Activated CD8-positive, alpha-beta T cell treated with anti-CD3 and anti-CD28 coated beads for 36 hours (primary cell): ENCODE measurements at regions not wholly inside any gene's neighbourhood (a gene's known extent, or its start where the extent isn't known, plus 50 kb on each side); places are given as distances from the start of the nearest gene placed in this dataset.

Experiments
- ATAC-seq: fragments of 200-7000 bp; cut with Tn5 transposase; one replicate; pipeline ENCODE4 v1.10.0; 2021; ENCODE audit warnings: mild to moderate bottlenecking, moderate library complexity
- CTCF ChIA-PET: fragments of 350-600 bp; sonication (Branson Sonifier 250); formaldehyde crosslinking; loops from one replicate; lab custom pipeline; 2021; ENCODE audit warnings: antibody characterized with exemption; lab: Charles Lee
- POLR2A ChIA-PET: fragments of 350-600 bp; sonication (Branson Sonifier 250); formaldehyde crosslinking; loops from one replicate; lab custom pipeline; 2021; ENCODE audit warnings: antibody characterized with exemption; lab: Charles Lee
- DNase-seq: peaks from one replicate; pipeline ENCODE4 v3.0.0-alpha.2; 2020
- H3K27ac Mint-ChIP-seq: one replicate; pipeline ENCODE4 v1.8.0; 2021; ENCODE audit warnings: mild to moderate bottlenecking, mixed read lengths
- H3K27me3 Mint-ChIP-seq: one replicate; pipeline ENCODE4 v1.8.0; 2021; ENCODE audit warnings: mixed read lengths
- H3K36me3 Mint-ChIP-seq: one replicate; pipeline ENCODE4 v1.8.0; 2021; ENCODE audit warnings: low read depth, mixed read lengths
- H3K4me1 Mint-ChIP-seq: one replicate; pipeline ENCODE4 v1.8.0; 2021; ENCODE audit warnings: low read depth, mixed read lengths
- H3K4me3 Mint-ChIP-seq: one replicate; pipeline ENCODE4 v1.8.0; 2021; ENCODE audit warnings: mild to moderate bottlenecking, moderate library complexity, mixed read lengths
- H3K9me3 Mint-ChIP-seq: one replicate; pipeline ENCODE4 v1.8.0; 2021; ENCODE audit warnings: mixed read lengths
- CTCF ChIP-seq: fragments of 200-600 bp; IDR thresholded peaks from one replicate; pipeline ENCODE4 v1.8.0; 2022; ENCODE audit warnings: antibody characterized with exemption, mild to moderate bottlenecking
- intact Hi-C: fragments of 100-400 bp; cut with micrococcal nuclease; formaldehyde crosslinking; loops from one replicate; pipeline ENCODE4 v1.10.0; 2022

- Mint-ChIP-seq H3K27ac (no peak overlapping the region), H3K4me3 (no peak overlapping the region), H3K4me1 (no peaks in the 10 kb centered on the region), H3K36me3 (no peaks in the 10 kb centered on the region), H3K27me3 (no peaks in the 10 kb centered on the region), H3K9me3 (no peaks in the 10 kb centered on the region)
- ChIA-PET CTCF (no interaction called here), POLR2A (no interaction called here)
- TF ChIP-seq CTCF: no peak
- intact Hi-C loops: no loop called here
- ATAC-seq (no peak), DNase-seq (no peak)
Measured at GRCh38 chr7:20012100-20012499, 205.1 kb downstream of the MACC1 start.

- no peaks in the 10 kb centered on the region for H3K9me3 Mint-ChIP-seq
- no peak for TF ChIP-seq CTCF
- ATAC-seq (no peak), DNase-seq (no peak)
- no peak overlapping the region for H3K27ac Mint-ChIP-seq
- CTCF ChIA-PET: no interaction called here
- H3K4me3 Mint-ChIP-seq: no peak overlapping the region
- POLR2A ChIA-PET: interaction anchor here (0.6 kb wide), 1 partner anchor 105 kb away, joined by 3 read pairs; no protein-coding TSS in a partner anchor
- intact Hi-C loops: no loop called here
- no peaks in the 10 kb centered on the region for H3K36me3 Mint-ChIP-seq
- no peaks in the 10 kb centered on the region for H3K4me1 Mint-ChIP-seq
- H3K27me3 Mint-ChIP-seq: no peaks in the 10 kb centered on the region
Measured at GRCh38 chr7:20010877-20011276, 206.3 kb downstream of the MACC1 start.

GRCh38 chr7:20007510-20007909 is 209.7 kb downstream of the MACC1 start:
- intact Hi-C loops: no loop called here
- H3K9me3 Mint-ChIP-seq: no peaks in the 10 kb centered on the region
- ChIA-PET CTCF (no interaction called here), POLR2A (interaction anchor here (0.7 kb wide), 1 partner anchor 1892 kb away, joined by 3 read pairs; no protein-coding TSS in a partner anchor)
- H3K4me3 Mint-ChIP-seq: no peak overlapping the region
- no peaks in the 10 kb centered on the region for H3K4me1 Mint-ChIP-seq
- ATAC-seq: no peak
- H3K27ac Mint-ChIP-seq: no peak overlapping the region
- no peak for DNase-seq
- no peaks in the 10 kb centered on the region for H3K27me3 Mint-ChIP-seq
- no peak for TF ChIP-seq CTCF
- no peaks in the 10 kb centered on the region for H3K36me3 Mint-ChIP-seq

GRCh38 chr7:20005081-20005480 is 212.1 kb downstream of the MACC1 start:
- Mint-ChIP-seq H3K27me3 (no peaks in the 10 kb centered on the region), H3K36me3 (no peaks in the 10 kb centered on the region), H3K4me3 (no peak overlapping the region), H3K9me3 (no peaks in the 10 kb centered on the region), H3K4me1 (no peaks in the 10 kb centered on the region), H3K27ac (no peak overlapping the region)
- no peak for TF ChIP-seq CTCF
- intact Hi-C loops: no loop called here
- ChIA-PET CTCF (no interaction called here), POLR2A (no interaction called here)
- DNase-seq (no peak), ATAC-seq (no peak)

- DNase-seq (no peak), ATAC-seq (no peak)
- H3K4me3 Mint-ChIP-seq: no peak overlapping the region
- H3K36me3 Mint-ChIP-seq: no peaks in the 10 kb centered on the region
- intact Hi-C loops: no loop called here
- H3K27me3 Mint-ChIP-seq: no peaks in the 10 kb centered on the region
- ChIA-PET CTCF (no interaction called here), POLR2A (no interaction called here)
- H3K9me3 Mint-ChIP-seq: no peaks in the 10 kb centered on the region
- no peak for TF ChIP-seq CTCF
- no peaks in the 10 kb centered on the region for H3K4me1 Mint-ChIP-seq
- no peak overlapping the region for H3K27ac Mint-ChIP-seq
Measured at GRCh38 chr7:19999681-20000080, 217.5 kb downstream of the MACC1 start.
